Fibroblast of lung (primary cell): ENCODE measurements at regions not wholly inside any gene's neighbourhood (a gene's known extent, or its start where the extent isn't known, plus 50 kb on each side); places are given as distances from the start of the nearest gene placed in this dataset.

ENCODE experiments used
- CTCF ChIP-seq, 2 donors: IDR thresholded peaks in 1 of 2; conservative IDR thresholded peaks in 1 of 2; 1 replicate in 1 of 2; 2 replicates in 1 of 2; pipeline ENCODE4 v1.5.1; 2011 to 2012; ENCODE audit warnings: low read length in 2 of 2, control low read depth in 1 of 2, inconsistent platforms in 1 of 2, low read depth in 1 of 2, mild to moderate bottlenecking in 1 of 2
- EZH2 ChIP-seq: IDR thresholded peaks from 2 replicates; pipeline ENCODE4 v1.5.1; 2012; ENCODE audit warnings: low read length, control low read depth, mild to moderate bottlenecking; ENCODE audit errors: missing control alignments

- no peak for TF ChIP-seq CTCF (conservative IDR thresholded peaks at IDR 0.05 in 1 of 2, IDR thresholded peaks at IDR 0.05 in 1 of 2; ENCODE audit: low read depth in 1 of 2, low read length in 2 of 2)
- TF ChIP-seq EZH2: no peak
Observed at GRCh38 chr6:1516742-1517520, 92.8 kb upstream of the FOXC1 start.
